ENCODE measurements at regions not wholly inside any gene's neighbourhood (a gene's known extent, or its start where the extent isn't known, plus 50 kb on each side); places are given as distances from the start of the nearest gene placed in this dataset.

DNA sequence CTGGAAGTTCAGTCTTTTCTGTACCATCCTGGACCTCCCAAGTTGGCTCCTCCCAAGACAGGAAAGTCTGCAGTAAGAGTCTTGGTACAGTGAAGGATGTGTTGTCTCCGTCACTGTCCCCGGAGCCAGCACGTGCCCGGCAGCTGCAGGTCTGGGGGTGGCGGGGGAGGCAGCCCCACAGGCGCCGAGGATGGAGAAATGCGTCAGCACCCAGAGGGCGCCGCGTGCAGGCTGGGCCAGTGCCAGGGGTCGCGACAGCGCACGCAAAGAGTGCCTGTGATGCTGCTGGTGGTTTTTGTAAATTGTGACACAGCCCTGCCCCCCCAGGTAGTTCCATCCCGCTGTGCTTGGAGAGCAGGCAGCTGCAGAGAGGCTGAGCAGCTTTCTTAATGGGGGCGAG is 1200.5 kb downstream of the BRD1 start (continued):
- no peak for TF ChIP-seq ZNF335 (CRISPR knock-in tag; IDR thresholded peaks at IDR 0.05)
- TF ChIP-seq, protein P1, sequence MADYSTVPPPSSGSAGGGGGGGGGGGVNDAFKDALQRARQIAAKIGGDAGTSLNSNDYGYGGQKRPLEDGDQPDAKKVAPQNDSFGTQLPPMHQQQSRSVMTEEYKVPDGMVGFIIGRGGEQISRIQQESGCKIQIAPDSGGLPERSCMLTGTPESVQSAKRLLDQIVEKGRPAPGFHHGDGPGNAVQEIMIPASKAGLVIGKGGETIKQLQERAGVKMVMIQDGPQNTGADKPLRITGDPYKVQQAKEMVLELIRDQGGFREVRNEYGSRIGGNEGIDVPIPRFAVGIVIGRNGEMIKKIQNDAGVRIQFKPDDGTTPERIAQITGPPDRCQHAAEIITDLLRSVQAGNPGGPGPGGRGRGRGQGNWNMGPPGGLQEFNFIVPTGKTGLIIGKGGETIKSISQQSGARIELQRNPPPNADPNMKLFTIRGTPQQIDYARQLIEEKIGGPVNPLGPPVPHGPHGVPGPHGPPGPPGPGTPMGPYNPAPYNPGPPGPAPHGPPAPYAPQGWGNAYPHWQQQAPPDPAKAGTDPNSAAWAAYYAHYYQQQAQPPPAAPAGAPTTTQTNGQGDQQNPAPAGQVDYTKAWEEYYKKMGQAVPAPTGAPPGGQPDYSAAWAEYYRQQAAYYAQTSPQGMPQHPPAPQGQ (CRISPR knock-in tag; IDR thresholded peaks at IDR 0.05; ENCODE audit: borderline replicate concordance): no peak
- TF ChIP-seq, protein P2, sequence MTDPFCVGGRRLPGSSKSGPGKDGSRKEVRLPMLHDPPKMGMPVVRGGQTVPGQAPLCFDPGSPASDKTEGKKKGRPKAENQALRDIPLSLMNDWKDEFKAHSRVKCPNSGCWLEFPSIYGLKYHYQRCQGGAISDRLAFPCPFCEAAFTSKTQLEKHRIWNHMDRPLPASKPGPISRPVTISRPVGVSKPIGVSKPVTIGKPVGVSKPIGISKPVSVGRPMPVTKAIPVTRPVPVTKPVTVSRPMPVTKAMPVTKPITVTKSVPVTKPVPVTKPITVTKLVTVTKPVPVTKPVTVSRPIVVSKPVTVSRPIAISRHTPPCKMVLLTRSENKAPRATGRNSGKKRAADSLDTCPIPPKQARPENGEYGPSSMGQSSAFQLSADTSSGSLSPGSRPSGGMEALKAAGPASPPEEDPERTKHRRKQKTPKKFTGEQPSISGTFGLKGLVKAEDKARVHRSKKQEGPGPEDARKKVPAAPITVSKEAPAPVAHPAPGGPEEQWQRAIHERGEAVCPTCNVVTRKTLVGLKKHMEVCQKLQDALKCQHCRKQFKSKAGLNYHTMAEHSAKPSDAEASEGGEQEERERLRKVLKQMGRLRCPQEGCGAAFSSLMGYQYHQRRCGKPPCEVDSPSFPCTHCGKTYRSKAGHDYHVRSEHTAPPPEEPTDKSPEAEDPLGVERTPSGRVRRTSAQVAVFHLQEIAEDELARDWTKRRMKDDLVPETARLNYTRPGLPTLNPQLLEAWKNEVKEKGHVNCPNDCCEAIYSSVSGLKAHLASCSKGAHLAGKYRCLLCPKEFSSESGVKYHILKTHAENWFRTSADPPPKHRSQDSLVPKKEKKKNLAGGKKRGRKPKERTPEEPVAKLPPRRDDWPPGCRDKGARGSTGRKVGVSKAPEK (CRISPR knock-in tag; IDR thresholded peaks at IDR 0.05; ENCODE audit: borderline replicate concordance): no peak
- no peak for TF ChIP-seq ZNF441 (CRISPR knock-in tag; IDR thresholded peaks at IDR 0.05; ENCODE audit: borderline replicate concordance)
- TF ChIP-seq NKX3-1 (CRISPR knock-in tag; IDR thresholded peaks at IDR 0.05): no peak
- TF ChIP-seq, protein P3, sequence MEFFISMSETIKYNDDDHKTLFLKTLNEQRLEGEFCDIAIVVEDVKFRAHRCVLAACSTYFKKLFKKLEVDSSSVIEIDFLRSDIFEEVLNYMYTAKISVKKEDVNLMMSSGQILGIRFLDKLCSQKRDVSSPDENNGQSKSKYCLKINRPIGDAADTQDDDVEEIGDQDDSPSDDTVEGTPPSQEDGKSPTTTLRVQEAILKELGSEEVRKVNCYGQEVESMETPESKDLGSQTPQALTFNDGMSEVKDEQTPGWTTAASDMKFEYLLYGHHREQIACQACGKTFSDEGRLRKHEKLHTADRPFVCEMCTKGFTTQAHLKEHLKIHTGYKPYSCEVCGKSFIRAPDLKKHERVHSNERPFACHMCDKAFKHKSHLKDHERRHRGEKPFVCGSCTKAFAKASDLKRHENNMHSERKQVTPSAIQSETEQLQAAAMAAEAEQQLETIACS (CRISPR knock-in tag; IDR thresholded peaks at IDR 0.05): no peak

DNA sequence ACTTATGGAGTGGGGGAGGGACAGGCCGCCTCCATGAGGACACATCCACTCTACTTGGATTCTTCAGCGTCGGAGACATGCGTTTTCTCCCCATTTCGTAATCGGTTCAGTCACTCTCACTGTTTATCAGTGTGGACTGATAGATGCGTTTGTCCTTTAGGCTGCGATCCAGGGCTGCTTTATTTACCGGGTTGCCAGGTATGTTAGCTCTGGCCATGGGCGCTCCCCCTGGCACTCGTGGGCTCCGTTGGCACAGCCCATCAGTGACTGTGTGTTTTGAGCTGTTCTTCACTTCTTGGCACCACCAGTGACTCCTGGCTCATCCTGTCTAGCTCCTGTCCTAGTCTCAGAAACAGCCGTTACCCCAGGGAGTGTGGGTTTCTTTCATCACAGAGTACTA is 1203.3 kb downstream of the BRD1 start:
- intact Hi-C loops (cut with micrococcal nuclease; ENCODE audit: unreplicated experiment): no loop called here
- no peaks in the 10 kb centered on the region for H3K36me3 ChIP-seq (replicated peaks in 1 of 2; ENCODE audit: control insufficient read depth in 1 of 2, insufficient read depth in 2 of 2, low read length in 2 of 2)
- no TSS peak for BruUV-seq (replicated peaks)
- no peak for TF ChIP-seq KDM5B (CRISPR knock-in tag; IDR thresholded peaks at IDR 0.05; ENCODE audit: borderline replicate concordance)
- no peak for TF ChIP-seq FOXO1 (CRISPR knock-in tag; IDR thresholded peaks at IDR 0.05)
- no peak for TF ChIP-seq MBNL3 (CRISPR knock-in tag; conservative IDR thresholded peaks at IDR 0.05)
- no peak for TF ChIP-seq GATAD1 (CRISPR knock-in tag; IDR thresholded peaks at IDR 0.05)
- TF ChIP-seq SMYD3 (CRISPR knock-in tag; IDR thresholded peaks at IDR 0.05): no peak
- TF ChIP-seq, protein P4, sequence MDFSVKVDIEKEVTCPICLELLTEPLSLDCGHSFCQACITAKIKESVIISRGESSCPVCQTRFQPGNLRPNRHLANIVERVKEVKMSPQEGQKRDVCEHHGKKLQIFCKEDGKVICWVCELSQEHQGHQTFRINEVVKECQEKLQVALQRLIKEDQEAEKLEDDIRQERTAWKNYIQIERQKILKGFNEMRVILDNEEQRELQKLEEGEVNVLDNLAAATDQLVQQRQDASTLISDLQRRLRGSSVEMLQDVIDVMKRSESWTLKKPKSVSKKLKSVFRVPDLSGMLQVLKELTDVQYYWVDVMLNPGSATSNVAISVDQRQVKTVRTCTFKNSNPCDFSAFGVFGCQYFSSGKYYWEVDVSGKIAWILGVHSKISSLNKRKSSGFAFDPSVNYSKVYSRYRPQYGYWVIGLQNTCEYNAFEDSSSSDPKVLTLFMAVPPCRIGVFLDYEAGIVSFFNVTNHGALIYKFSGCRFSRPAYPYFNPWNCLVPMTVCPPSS (IDR thresholded peaks at IDR 0.05): no peak
- no peak for TF ChIP-seq HMG20A (CRISPR knock-in tag; IDR thresholded peaks at IDR 0.05; ENCODE audit: borderline replicate concordance)
- TF ChIP-seq TBX2 (CRISPR knock-in tag; IDR thresholded peaks at IDR 0.05; ENCODE audit: borderline replicate concordance): no peak
- TF ChIP-seq, protein P5, sequence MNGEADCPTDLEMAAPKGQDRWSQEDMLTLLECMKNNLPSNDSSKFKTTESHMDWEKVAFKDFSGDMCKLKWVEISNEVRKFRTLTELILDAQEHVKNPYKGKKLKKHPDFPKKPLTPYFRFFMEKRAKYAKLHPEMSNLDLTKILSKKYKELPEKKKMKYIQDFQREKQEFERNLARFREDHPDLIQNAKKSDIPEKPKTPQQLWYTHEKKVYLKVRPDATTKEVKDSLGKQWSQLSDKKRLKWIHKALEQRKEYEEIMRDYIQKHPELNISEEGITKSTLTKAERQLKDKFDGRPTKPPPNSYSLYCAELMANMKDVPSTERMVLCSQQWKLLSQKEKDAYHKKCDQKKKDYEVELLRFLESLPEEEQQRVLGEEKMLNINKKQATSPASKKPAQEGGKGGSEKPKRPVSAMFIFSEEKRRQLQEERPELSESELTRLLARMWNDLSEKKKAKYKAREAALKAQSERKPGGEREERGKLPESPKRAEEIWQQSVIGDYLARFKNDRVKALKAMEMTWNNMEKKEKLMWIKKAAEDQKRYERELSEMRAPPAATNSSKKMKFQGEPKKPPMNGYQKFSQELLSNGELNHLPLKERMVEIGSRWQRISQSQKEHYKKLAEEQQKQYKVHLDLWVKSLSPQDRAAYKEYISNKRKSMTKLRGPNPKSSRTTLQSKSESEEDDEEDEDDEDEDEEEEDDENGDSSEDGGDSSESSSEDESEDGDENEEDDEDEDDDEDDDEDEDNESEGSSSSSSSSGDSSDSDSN (CRISPR knock-in tag; IDR thresholded peaks at IDR 0.05): no peak

More for the DNA sequence above, 1203.3 kb downstream of the BRD1 start:
- POLR2A ChIA-PET: no interaction called here
- DNase-seq (ENCODE audit: low spot score) (no peak), FAIRE-seq (no peak), ATAC-seq (no peak)
- Histone ChIP-seq H4K20me1 (ENCODE audit: insufficient read depth, low read length) (peaks cover 2% of the 10 kb centered on the region; the same call in 1 of the 2 replicates), H3K27ac (ENCODE audit: extremely low read length, insufficient read depth, low read length) (no peak overlapping the region), H2AFZ (ENCODE audit: low read length) (no peak overlapping the region), H3K9ac (ENCODE audit: insufficient read depth, low read depth, low read length) (no peak overlapping the region), H3K4me3 (replicated peaks in 1 of 3; ENCODE audit: insufficient read depth in 1 of 3, low read depth in 2 of 3, low read length in 3 of 3) (no peak overlapping the region), H3K9me3 (ENCODE audit: low read length) (no peaks in the 10 kb centered on the region), H3K4me1 (ENCODE audit: insufficient read depth, low read length) (no peaks in the 10 kb centered on the region), H3K79me2 (ENCODE audit: insufficient read depth, low read length) (no peaks in the 10 kb centered on the region), H3K4me2 (ENCODE audit: low read depth, low read length) (no peak overlapping the region), H3K27me3 (ENCODE audit: control insufficient read depth in 1 of 2, insufficient read depth in 2 of 2, low read length in 2 of 2) (no peaks in the 10 kb centered on the region; a peak in 1 of 5 replicates)
- CTCF ChIA-PET (ENCODE audit: low intra/inter-chr PET ratio, low total read pairs): no interaction called here
- in situ Hi-C loops (cut with HindIII; ENCODE audit: extremely low pct_ligation_motif_present, low pct_unique_long_range_greater_than_20kb): no loop called here
- 59% methylated on average over 13 of the region's 13 CpGs for WGBS (ENCODE audit: low lambda C conversion rate)

Data from HepG2 (cell line).